ENCODE measurements at regions not wholly inside any gene's neighbourhood (a gene's known extent, or its start where the extent isn't known, plus 50 kb on each side); places are given as distances from the start of the nearest gene placed in this dataset.

DNA sequence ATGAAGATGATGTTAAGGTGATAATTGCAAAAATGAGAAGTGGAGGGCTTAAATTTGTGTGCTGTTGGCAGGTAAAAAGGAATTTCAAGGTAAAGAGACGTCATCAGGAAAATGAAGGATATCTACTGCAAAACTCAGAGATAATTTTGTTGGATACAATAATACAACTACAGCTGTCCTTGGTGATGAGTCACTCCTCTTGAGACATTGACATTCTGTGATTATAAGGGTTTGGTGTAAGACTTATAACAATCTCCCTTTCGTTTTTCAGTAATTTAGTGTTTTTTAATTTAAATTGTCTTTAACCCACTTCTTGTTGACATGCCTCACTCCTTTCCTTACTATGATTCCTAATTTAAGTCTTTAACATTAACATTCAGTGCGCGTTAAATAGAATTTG is 1074.1 kb upstream of the SLIT2 start:
- TF ChIP-seq, protein P1, sequence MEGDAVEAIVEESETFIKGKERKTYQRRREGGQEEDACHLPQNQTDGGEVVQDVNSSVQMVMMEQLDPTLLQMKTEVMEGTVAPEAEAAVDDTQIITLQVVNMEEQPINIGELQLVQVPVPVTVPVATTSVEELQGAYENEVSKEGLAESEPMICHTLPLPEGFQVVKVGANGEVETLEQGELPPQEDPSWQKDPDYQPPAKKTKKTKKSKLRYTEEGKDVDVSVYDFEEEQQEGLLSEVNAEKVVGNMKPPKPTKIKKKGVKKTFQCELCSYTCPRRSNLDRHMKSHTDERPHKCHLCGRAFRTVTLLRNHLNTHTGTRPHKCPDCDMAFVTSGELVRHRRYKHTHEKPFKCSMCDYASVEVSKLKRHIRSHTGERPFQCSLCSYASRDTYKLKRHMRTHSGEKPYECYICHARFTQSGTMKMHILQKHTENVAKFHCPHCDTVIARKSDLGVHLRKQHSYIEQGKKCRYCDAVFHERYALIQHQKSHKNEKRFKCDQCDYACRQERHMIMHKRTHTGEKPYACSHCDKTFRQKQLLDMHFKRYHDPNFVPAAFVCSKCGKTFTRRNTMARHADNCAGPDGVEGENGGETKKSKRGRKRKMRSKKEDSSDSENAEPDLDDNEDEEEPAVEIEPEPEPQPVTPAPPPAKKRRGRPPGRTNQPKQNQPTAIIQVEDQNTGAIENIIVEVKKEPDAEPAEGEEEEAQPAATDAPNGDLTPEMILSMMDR (IDR thresholded peaks at IDR 0.05): no peak
- TF ChIP-seq POLR2AphosphoS5 (IDR thresholded peaks at IDR 0.05) (no peak), POLR2A (IDR thresholded peaks at IDR 0.05) (no peak)
